ENCODE measurements at regions not wholly inside any gene's neighbourhood (a gene's known extent, or its start where the extent isn't known, plus 50 kb on each side); places are given as distances from the start of the nearest gene placed in this dataset.
A peak's percentile ranks its signal among the peaks of the same experiment; 100 is the strongest.
"Not testable (repeated sequence)": the region's sequence is repeated elsewhere in the genome, so short reads cannot be mapped to it uniquely, and the experiment has no call there.

DNA sequence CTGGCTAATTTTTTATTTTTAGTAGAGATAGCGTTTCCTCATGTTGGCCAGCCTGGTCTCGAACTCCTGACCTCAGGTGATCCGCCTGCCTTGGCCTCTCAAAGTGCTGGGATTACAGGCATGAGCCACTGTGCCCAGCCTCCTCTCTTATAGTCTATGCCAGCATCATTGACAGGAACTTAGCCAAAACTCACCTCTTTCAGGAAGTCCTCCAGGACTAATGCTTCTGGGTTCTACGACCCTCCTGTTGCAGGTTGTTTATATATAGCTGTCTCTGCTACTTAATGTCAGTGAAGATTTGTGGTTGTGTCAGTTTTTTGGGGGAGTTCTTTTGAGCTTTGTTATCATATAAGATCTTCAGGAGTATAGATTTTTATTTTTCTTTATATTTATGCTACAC lies 112.1 kb upstream of the CDC42EP3 start:
- DNase-seq, result no peak

DNA sequence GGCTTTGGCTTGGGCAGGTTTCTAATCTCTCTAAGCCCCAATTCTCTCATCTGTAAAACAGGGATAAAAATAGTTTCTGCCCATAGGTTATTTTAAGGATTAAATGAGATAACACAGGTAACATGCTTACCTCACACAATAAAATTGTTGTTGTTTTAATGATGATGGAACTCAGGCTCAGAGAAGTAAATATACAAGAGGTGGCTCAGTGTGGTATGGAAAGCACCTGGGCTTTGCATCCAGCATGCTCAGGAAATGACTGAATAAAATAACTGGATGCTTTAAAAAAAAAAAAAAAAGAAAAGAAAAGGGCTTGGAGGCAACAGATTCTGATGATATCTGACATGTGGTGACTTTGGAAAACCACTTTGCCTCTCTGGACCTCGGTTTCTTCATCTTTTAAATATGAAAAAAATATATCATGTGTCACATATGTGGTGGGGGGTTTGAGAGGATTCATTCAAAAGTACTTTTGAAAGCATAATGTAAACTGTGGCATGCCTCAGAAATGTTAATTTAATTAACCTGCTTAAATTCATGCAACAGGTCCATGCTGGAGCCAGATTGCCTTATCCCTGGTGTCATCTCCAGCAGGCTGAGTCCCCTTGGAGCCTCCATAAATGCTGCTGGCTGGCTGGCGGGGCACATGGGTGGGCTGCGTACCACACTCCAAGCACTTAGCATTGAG lies 112.8 kb upstream of the CDC42EP3 start:
- DNase-seq, result no peak

DNA sequence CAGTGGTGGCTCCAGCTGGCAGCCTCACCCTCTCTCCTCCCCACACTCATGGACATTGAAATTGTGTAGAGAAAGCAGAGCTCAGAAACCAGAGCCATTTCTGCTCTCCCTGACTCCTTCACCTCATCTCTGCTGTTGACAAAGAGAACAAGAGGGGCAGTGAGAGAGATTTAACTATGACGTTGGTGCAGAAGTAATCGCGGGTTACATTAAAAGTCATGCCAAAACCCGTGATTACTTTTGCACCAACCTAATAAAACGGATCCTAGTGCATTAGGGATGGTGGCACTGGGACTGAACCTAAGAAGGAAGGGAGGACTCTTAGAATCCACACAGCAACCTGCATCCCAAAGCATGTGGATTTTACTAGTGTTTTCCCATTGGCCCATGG lies 113.3 kb upstream of the CDC42EP3 start:
- no peak for DNase-seq

DNA sequence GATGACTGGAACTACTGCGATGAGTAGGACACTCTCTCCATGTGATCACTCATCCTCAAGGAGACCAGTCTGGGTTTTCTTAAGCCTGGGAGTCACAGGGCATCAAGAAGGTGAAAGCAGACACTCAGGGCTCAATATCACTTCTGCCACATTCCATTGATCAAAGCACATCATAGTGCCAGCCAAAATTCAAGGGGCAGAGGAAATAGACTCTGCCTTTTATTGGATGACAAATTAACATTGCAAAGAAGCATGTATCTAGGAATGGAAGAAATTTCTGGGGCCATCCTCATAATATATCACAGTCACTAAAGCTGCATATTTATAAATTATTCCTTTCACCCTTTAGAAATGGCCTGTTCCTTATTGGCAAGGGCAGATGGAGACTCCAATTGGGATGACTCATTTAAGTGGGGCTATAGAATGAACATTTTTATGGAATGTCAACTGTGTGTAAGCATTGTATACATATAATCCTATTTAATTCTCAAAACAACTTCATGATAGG lies 114.8 kb upstream of the CDC42EP3 start:
- no peak for DNase-seq

DNA sequence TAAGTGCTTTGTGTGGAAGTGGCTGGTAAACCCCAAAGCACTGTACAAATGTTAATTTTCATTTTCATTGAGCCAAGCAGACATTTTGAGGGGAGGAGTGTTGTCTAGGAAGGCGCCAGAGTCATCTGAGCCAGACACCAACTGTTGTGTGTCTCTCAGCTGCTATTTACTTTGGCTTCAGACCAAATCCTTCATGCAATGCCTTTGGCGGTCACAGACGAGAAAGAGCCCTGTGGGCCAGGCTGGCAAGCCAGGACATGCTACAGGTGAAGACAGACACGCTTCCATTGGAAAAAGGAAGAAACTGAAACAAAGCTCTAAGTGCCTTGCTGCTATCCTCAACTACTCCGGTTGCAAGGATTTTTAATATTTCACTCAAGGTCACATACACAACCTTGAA lies 115.4 kb upstream of the CDC42EP3 start:
- DNase-seq, result no peak

DNA sequence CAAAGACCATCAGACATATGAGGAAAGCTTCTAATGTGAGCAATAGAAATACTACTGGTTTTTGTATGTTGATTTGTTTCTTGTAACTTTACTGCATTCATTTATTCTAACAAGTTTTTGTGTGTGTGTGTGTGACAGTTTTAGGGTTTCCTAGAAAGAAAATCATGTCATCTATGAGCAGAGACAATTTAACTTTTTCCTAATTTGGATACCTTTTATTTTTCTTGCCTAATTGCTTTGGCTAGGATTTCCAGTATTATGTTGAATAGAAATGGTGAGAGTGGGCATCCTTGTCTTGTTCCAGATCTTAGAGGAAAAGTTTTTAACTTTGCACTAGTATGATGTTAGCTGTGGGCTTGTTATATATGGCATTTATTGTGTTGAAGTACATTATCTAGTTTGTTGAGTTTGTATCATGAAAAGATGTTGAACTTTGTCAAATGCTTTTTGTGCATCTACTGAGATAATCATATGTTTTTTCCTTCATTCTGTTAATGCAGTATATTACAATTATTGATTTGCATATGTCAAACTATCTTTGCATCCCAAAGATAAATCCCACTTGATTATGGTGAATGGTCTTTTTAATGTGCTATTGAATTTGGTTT lies 117.3 kb upstream of the CDC42EP3 start:
- DNase-seq, result no peak

DNA sequence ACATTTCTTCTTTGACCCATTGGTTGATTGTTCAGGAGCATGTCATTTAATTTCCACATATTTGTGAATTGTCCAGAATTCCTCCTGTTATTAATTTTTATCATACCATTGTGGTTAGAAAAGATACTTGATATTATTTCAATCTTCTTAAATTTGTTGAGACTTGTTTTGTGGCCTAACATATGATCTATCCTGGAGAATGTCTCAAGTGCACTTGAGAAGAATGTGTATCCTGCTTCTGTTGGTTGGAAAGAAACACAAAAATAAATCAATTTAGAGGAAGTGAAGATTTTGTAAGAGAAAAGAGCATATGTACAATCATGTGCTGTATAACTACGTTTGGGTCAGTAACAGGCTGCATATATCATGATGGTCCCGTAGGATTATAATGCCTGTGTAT lies 118.6 kb upstream of the CDC42EP3 start:
- DNase-seq, result no peak

DNA sequence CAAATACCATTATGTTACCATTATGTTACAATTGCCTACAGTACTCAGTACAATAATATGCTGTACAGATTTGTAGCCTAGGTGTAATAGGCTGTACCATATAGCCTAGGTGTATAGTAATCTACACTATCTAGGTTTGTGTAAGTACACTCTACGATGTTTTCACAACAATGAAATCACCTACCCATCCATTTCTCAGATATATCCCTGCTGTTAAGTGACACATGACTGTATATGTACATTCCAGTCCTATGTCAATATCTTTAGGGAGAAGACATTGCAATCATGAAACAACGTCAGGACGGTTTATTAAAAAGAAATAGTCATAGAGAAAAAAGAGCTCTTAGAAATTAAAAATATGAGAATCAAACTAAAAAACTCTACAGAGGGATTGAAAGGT lies 119.0 kb upstream of the CDC42EP3 start:
- DNase-seq, result no peak

DNA sequence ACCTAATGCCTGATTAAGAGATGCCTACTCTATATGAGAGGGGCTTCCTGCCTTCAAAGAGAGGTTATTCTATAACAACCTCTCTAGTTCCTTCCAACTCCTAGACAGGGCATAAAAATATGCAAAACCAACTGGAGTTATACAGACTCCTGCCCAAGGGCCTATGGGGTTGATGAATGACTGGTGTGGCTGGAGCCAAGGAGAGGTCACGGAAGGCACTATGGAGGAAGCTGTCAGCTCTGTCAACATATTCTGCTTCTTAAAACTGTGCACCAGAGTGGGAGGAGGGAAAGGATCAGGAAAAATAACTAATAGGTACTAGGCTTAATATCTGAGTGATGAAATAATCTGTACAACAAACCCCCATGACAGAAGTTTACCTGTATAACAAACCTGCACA lies 120.9 kb upstream of the CDC42EP3 start:
- no peak for DNase-seq

DNA sequence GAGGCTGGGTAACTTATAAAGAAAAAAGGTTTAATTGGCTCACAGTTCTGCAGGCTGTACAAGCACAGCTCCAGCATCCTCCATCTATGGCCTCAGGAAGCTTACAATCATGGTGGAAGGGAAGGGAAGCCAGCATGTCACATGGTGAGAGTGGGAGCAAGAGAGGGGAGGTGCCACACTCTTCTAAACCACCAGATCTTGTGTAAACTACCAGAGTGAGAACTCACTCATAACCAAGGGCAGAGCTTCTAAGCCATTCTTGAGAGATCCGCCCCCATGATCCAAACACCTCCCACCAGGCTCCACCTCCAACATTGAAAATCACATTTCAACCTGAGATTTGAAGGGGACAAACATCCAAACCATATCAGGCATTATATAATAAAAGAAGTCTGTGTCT lies 121.6 kb upstream of the CDC42EP3 start:
- no peak for DNase-seq

DNA sequence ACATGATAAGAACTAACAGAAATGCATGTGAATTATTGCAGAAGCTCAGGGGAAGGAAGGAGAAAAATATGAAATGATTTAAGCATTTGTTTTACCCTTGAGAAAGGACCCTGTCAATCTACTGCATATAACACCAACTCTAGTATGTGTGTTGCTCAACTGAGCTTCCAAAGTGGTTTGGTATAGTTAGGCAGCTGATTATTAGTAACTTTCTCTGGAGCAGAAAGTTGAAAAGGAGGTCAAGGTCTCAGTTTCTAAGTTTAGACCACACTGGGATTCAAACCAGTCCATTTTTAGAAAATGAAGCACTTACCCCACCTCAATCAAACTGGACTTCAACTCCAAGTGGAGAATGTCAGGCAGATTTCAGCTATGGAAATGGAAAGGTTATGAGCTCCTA lies 123.3 kb upstream of the CDC42EP3 start:
- no peak for DNase-seq

DNA sequence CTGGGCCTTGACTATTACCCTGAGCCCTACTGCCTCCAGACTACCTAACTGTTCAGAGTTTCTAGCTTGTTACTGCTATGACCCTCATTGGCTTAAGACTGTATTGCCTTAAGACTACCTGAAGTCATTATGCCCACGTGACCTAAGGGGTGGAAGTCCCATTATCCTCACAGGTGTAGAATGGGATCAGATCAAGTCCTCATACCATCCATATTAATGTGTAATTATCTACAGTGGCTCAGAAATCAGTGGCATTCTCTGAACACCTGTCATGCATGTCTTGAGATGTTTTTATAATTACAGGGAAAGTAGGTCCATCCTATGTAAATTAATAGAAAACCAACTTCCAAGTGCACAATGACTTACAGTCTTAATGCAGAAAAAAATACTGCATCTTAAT lies 124.0 kb upstream of the CDC42EP3 start:
- no peak for DNase-seq

DNA sequence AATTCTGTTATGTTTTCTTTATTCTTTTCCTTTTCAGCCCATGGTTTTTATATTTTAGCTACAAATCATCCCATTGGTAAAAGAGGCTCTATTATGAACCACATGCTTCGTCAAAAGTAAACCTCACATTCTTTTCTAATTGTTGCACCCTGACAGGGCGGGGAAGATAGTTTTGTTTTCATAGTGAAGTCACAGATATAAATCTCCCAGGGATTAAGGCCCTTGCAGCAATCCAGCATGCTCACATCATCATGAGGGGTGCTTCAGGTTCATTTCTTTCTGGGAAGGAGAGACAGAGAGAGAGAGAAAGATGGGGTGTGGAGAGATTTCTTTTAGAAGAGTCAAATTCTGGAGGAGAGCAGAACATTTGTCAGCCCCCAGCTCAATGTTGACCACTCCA lies 124.5 kb upstream of the CDC42EP3 start:
- no peak for DNase-seq

DNA sequence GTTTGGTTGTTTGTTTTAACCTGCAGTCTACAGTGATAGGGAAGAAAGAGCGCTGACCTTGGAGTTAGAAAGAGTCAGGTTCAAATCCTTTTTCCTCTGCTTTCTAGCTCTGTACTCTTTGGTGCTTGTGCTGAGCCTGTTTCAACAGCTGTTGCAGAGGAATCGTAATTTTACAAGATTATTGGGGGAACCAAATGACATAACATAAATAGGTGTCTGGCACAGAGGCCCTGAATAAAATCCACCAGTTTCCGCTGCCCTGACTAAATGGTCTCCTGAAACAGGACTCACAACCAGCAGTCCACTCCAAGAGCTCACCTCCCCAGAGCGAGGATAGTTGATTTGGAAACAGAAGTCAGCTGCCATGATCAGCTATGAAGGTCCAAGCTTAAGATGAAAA lies 125.0 kb upstream of the CDC42EP3 start:
- DNase-seq, result no peak

DNA sequence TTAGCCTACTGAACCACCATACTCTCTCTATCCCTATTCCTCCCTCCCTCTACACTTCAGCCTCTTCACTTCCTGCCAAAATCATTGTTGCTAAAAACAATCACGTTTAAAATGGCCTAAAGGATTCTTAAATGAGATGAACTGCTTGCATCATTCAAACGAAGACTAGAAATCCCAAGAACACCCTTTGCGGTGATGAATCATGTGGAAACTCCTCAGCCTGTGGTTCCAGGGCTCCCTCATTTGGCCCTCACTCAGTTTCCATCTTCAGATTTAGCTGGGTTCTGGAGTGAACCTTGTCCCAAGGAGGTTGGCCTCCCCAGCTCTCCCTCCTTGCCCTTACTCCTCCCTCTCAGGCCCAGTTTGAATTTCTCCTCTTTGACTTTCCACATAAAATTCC lies 125.6 kb upstream of the CDC42EP3 start:
- DNase-seq, result no peak

DNA sequence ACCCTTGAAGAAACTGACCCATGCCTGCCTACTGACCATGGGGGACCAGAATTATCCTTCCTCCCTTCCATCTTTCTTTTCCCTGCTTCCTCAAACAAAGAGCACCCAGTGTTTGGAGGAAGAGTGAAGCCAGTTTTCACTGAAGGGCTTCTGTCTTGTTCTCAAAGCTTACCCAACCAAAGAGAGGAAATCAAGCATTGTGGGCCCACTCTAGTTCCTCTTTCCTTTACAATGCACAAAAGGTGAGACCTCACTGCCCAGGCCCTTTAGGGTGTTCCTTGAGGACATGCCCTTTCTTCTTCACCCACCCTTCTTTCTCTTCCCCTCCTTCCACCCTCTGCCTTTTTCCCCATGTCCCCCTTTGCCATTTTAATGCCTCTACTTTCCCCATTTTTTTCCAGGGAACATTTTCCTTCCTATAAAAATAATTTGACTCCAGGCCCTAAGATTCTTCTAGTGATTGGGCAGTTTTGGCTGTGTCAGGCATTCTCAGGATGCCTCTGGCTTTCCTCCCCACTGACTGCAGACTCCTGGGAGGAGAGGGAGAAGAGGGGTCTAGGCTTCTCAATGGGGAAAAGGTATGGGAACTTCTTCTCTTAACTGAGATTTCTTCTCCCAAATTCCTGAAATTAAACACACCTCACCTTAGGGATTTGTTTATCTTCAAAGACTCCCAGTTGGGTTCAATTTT lies 126.6 kb upstream of the RMDN2 start:
- DNase-seq, result peak; percentile 37

DNA sequence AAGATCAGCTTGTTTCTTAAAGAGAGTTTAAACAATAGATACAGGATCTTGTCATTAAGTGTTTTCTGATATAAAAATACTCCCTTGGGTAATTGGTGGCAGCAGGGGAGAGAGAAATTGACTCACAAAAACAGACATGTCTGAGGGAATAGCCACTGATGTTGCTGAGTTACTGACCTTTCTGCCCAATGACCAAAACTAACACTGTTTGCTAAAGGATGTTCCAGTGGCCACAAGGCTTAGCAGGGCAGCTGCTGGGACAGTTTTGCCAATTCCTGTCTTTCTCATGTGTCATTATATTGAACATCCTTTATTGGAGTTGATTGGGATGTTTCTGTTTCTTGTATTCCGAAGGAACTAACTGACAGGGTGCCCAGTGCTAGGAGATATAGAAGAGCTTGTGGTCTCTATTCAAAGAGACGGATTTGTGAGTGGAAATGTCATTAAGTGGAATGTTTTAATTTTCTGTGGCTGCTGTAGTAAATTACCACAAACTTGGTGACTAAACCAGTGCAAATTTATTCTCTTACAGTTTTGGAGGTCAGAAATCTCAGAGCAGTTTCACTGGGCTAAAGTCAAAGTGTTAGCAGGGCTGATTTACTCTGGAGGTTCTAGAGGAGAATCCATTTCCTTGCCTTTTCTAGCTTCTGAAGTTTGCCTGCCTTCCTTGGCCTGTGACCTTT lies 124.8 kb upstream of the RMDN2 start:
- no peak for DNase-seq

DNA sequence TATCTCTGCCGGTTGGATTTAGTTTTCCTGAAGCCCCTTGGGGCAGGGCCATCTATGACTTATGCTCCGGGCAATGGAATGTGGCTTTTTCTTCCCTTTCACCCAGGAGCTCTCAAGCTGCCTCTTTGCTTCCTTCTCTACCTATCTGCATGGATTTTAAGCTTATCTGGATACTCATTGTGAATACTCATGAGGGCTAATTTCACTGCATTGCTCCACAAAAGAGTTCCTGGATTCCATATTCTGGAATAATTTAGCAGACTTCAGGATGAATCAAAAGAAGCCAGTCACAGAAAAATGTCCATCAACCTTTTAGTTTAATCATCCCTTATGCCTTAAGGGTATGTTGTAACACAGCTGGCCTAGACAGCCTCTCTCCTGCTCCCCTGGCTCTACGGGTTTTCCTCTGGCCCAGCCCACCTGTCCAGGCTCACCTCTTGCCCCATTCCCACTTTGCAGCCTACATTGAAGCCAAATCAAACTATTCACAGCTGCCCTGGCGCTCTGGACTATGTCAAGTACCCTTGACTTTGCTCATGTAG lies 122.8 kb upstream of the RMDN2 start:
- DNase-seq, result no peak

DNA sequence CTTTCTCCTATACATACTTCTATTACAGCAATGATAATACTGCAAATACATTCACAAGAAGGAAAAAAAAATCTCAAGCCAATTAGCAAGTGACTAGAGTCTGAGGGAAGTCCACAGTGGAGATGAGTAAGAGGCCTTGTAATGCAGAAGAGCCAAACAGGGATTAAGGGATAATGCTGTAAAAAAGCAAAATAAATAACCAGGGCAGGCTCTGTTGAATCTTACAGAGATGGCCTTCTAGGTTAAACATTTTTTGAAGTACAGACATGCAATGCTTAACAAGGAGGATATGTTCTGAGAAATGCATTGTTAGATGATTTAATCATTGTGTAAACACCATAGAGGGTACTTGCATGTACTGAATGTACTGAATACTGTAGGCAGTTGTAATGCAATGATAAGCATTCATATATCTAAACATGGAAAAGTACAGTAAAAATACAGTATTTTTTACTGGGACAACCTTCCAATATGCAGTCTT lies 122.1 kb upstream of the RMDN2 start:
- no peak for DNase-seq

DNA sequence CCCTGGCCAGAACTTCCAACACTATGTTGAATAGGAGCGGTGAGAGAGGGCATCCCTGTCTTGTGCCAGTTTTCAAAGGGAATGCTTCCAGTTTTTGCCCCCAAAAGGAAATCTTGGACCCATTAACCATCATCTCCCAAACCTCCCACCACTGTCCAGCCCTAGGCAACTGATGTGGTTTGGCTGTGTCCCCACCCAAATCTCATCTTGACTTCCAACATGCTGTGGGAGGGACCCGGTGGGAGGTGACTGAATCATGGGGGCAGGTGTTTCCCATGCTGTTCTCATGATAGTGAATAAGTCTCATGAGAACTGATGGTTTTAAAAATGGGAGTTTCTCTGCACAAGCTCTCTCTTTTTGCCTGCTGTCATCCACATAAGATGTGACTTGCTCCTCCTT lies 119.1 kb upstream of the RMDN2 start:
- DNase-seq, result not testable (repeated sequence)

DNA sequence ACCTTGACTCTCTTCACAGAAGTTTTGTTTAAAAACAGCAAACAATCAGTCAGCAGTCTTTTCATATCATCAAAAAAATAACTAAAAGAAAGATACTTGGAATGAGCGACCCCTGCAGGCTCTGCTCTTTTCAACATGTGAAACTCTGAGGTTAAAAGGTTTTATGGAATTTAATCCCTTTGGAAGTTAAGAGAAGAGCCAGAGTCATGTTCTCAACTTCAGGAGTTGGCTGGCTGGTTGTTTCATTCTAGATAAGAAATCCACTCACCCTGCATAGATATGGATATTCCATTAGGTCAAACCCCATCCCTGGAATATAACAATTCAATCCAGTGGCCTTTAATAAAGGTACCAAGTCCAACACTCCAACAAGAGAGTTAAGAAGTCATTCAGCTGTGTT lies 115.6 kb upstream of the RMDN2 start:
- peak; percentile 53 for DNase-seq

DNA sequence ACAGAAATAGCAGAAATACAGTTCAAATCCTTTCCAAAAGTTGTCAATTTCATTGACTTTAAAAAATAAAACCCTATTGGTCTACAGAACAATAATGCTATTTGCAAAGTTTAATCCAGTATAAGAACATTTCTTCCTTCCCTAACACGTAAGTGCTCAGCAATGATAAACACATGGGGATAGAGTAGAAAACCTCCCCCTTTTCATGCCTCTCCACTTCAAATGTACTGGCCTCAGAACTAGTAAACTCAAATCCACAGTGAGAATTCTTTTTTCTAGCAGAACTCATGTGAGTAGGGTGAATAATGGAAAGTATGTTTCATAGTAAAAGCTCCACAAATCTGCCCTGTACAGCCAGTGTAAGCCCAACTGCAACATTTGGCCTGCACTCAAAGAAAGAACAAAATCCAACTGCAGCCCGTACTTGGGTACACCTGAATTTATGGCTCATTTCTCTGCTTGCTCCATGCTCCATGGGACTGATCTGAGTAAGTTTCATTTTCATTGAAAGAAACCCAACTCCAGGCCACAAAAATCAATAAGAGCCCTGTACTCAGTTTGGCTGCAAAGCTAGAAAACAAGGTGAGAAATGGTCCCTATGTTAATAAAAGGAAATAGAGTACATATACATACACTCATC lies 115.0 kb upstream of the RMDN2 start:
- DNase-seq, result no peak

DNA sequence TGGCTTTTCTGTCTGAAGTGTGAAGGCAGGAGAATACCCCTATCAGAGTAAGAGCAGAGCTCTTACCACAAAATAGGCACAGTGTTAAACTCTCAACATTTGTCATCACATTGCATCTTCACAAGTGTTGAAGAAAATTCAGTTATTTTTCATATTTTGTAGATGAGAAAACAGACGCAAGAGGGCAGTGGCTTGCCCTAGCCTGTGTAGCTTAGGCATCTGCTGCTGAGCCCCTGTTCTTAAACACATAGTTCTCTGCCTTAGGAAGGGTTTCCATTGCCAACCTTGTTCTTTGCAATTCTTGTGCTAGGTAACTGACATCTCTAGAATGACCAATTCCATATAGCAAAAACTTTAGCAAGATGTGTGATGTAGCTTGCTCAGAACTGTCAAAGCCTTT lies 112.7 kb upstream of the RMDN2 start:
- DNase-seq, result peak; percentile 17
